SK-N-SH (cell line): ENCODE measurements at regions not wholly inside any gene's neighbourhood (a gene's known extent, or its start where the extent isn't known, plus 50 kb on each side); places are given as distances from the start of the nearest gene placed in this dataset.

Source experiments
- CTCF ChIP-seq: fragments of 200-600 bp; sonication (generic); IDR thresholded peaks from 2 replicates; pipeline ENCODE4 v1.6.1; 2017; ENCODE audit warnings: antibody characterized with exemption, mild to moderate bottlenecking, moderate library complexity
- MAX ChIP-seq: IDR thresholded peaks from 2 replicates; pipeline ENCODE4 v1.4.0; 2012; ENCODE audit warnings: low read depth
- RAD21 ChIP-seq: IDR thresholded peaks from 2 replicates; pipeline ENCODE4 v1.6.1; 2012; ENCODE audit warnings: mild to moderate bottlenecking, low read length

- no peak for TF ChIP-seq CTCF
- no peak for TF ChIP-seq RAD21
- no peak for TF ChIP-seq MAX
Measured at GRCh38 chr2:163039266-163039665, 200.7 kb upstream of the KCNH7 start.
